Lower leg skin (tissue), 3 donors: ENCODE measurements at regions not wholly inside any gene's neighbourhood (a gene's known extent, or its start where the extent isn't known, plus 50 kb on each side); places are given as distances from the start of the nearest gene placed in this dataset.

Experiments
- POLR2A ChIP-seq, 2 donors: fragments of 450-650 bp; IDR thresholded peaks; one replicate each; pipeline ENCODE4 v1.6.1; 2016 to 2017; ENCODE audit warnings: antibody characterized with exemption in 2 of 2, mild to moderate bottlenecking in 1 of 2, moderate library complexity in 1 of 2
- TF ChIP-seq, protein P1 (sequence below), 3 donors: fragments of 450-650 bp; IDR thresholded peaks; one replicate each; pipeline ENCODE4 v1.5.1; 2016; ENCODE audit warnings: antibody characterized with exemption in 3 of 3, mild to moderate bottlenecking in 3 of 3, moderate library complexity in 2 of 3

DNA sequence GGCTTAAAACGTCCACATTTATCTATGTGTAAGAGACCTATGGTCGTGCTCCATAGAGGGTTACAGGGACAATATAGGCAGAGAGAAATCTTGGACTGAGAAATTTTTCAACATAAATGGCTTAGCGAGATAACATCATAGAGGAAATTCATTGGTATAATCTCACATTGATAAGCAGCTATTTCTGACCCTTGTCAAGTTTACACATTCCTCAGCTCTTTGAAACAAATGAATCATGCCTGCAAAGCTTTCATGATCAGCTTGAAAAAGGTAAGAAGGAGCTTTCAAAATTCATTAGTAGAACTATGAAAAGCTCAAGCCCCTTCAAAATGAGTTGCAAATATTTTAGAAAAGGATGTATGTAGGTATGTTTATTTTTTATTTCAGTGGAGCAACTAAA lies 478.8 kb downstream of the NEBL start:
- TF ChIP-seq, protein P1, sequence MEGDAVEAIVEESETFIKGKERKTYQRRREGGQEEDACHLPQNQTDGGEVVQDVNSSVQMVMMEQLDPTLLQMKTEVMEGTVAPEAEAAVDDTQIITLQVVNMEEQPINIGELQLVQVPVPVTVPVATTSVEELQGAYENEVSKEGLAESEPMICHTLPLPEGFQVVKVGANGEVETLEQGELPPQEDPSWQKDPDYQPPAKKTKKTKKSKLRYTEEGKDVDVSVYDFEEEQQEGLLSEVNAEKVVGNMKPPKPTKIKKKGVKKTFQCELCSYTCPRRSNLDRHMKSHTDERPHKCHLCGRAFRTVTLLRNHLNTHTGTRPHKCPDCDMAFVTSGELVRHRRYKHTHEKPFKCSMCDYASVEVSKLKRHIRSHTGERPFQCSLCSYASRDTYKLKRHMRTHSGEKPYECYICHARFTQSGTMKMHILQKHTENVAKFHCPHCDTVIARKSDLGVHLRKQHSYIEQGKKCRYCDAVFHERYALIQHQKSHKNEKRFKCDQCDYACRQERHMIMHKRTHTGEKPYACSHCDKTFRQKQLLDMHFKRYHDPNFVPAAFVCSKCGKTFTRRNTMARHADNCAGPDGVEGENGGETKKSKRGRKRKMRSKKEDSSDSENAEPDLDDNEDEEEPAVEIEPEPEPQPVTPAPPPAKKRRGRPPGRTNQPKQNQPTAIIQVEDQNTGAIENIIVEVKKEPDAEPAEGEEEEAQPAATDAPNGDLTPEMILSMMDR (IDR thresholded peaks at IDR 0.05), result no peak
- TF ChIP-seq POLR2A (IDR thresholded peaks at IDR 0.05), result no peak
